Thyroid gland (tissue), 4 donors: ENCODE measurements at regions not wholly inside any gene's neighbourhood (a gene's known extent, or its start where the extent isn't known, plus 50 kb on each side); places are given as distances from the start of the nearest gene placed in this dataset.

ENCODE experiments used
- POLR2A ChIP-seq, 2 donors: fragments of 450-650 bp; IDR thresholded peaks; one replicate each; pipeline ENCODE4 v1.6.1; 2017; ENCODE audit warnings: antibody characterized with exemption in 2 of 2, mild to moderate bottlenecking in 2 of 2, moderate library complexity in 1 of 2
- TF ChIP-seq, protein P1 (sequence below), 6 experiments: fragments of 200-600 bp in 3 of 6; fragments of 450-650 bp in 3 of 6; sonication (generic) in 3 of 6; IDR thresholded peaks; one replicate each; pipeline ENCODE4 v1.5.1; 2016 to 2019; ENCODE audit warnings: antibody characterized with exemption in 6 of 6, mild to moderate bottlenecking in 2 of 6, inconsistent platforms in 1 of 6, moderate library complexity in 1 of 6

DNA sequence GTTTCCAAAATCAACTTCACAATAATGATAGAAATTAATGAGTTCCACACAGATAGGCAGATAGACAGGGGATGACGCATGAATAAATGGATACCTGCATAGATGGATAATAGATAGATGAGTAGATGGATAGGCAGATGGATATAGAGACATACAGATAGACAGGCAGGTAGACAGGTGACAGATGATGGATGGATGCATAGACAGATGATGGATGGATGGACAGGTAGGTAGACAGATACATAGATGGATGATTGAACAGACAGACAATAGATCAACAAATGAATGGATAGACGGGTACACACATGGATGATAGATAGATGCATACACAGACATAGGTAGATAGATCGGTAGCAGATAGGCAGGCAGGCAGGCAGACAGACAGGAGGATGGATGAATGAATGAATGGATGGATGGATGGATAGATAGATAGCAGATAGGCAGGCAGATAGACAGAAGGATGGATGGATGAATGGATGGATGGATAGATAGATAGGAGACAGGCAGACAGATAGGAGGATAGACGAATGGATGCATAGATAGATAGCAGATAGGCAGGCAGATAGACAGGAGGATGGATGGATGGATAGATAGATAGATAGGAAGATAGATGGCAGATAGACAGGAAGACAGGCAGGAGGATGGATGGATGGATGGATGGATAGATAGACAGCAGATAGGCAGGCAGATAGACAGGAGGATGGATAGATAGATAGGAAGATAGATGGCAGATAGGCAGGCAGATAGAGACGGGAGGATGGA, 142.5 kb downstream of the RBFOX3 start:
- TF ChIP-seq, protein P1, sequence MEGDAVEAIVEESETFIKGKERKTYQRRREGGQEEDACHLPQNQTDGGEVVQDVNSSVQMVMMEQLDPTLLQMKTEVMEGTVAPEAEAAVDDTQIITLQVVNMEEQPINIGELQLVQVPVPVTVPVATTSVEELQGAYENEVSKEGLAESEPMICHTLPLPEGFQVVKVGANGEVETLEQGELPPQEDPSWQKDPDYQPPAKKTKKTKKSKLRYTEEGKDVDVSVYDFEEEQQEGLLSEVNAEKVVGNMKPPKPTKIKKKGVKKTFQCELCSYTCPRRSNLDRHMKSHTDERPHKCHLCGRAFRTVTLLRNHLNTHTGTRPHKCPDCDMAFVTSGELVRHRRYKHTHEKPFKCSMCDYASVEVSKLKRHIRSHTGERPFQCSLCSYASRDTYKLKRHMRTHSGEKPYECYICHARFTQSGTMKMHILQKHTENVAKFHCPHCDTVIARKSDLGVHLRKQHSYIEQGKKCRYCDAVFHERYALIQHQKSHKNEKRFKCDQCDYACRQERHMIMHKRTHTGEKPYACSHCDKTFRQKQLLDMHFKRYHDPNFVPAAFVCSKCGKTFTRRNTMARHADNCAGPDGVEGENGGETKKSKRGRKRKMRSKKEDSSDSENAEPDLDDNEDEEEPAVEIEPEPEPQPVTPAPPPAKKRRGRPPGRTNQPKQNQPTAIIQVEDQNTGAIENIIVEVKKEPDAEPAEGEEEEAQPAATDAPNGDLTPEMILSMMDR (IDR thresholded peaks at IDR 0.05): no peak
- no peak for TF ChIP-seq POLR2A (IDR thresholded peaks at IDR 0.05)
